Fibroblast of lung (primary cell): ENCODE measurements at regions not wholly inside any gene's neighbourhood (a gene's known extent, or its start where the extent isn't known, plus 50 kb on each side); places are given as distances from the start of the nearest gene placed in this dataset.

Experiments
- CTCF ChIP-seq, 2 donors: IDR thresholded peaks in 1 of 2; conservative IDR thresholded peaks in 1 of 2; 1 replicate in 1 of 2; 2 replicates in 1 of 2; pipeline ENCODE4 v1.5.1; 2011 to 2012; ENCODE audit warnings: low read length in 2 of 2, control low read depth in 1 of 2, inconsistent platforms in 1 of 2, low read depth in 1 of 2, mild to moderate bottlenecking in 1 of 2
- EZH2 ChIP-seq: IDR thresholded peaks from 2 replicates; pipeline ENCODE4 v1.5.1; 2012; ENCODE audit warnings: low read length, control low read depth, mild to moderate bottlenecking; ENCODE audit errors: missing control alignments

- TF ChIP-seq CTCF (conservative IDR thresholded peaks at IDR 0.05 in 1 of 2, IDR thresholded peaks at IDR 0.05 in 1 of 2; ENCODE audit: low read depth in 1 of 2, low read length in 2 of 2) (no peak), EZH2 (no peak)
These were observed 81.1 kb downstream of the TRIM42 start for GRCh38 chr3:140758791-140759444.
